ENCODE measurements at regions not wholly inside any gene's neighbourhood (a gene's known extent, or its start where the extent isn't known, plus 50 kb on each side); places are given as distances from the start of the nearest gene placed in this dataset.

DNA sequence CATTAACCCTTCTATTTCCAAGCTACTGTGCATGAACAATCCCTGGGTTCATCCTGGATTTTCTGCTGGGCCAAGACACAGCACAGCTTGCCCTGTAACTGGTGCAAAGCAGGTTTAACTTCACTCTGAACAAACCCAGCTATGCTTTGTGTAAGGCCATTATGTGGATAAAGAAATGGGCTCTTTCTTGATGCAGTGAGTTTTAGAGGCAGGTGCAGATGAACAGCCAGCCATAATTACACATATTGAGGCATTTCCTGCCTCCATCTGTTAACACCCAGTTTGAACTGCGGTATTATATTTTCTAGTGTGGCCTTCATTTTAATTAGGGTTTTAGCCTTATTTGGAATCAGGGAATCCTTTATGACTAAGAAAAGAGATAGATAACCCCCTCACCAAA lies 68.7 kb upstream of the ARX start:
- Mint-ChIP-seq H3K27ac (no peak overlapping the region), H3K4me1 (no peaks in the 10 kb centered on the region), H3K27me3 (no peaks in the 10 kb centered on the region), H3K36me3 (no peaks in the 10 kb centered on the region), H3K4me3 (no peak overlapping the region), H3K9me3 (peaks cover 1 to 16% (median 3%) of the 10 kb centered on the region in 7 donors)
- no peak for DNase-seq
- ATAC-seq (ENCODE audit: low read depth in 2 of 2) = no peak

DNA sequence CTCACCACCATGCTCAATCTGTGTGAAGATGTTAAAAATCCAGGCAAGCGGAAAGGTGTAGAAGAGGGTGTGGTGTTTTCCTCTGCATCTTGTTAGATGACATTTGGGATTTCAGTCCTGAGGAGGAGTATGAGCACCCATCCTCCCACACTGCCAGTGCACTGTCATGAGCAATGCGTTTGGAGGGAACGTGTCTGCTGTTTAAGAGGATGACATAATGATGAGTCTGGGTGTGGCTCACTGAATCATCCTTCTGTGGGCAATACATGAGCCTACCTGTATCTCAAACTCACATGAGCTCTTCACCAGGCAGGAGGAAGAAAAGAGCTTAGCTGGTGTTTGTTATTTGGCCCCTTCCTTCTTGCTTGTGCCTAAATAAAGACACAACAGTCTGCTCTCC lies 67.9 kb upstream of the ARX start:
- no peaks in the 10 kb centered on the region for H3K4me1 Mint-ChIP-seq
- no peaks in the 10 kb centered on the region for H3K27me3 Mint-ChIP-seq
- H3K27ac Mint-ChIP-seq = no peak overlapping the region
- no peak overlapping the region for H3K4me3 Mint-ChIP-seq
- H3K9me3 Mint-ChIP-seq = peaks cover 0 to 8% (median 2%) of the 10 kb centered on the region in 7 donors
- no peaks in the 10 kb centered on the region for H3K36me3 Mint-ChIP-seq
- no peak for DNase-seq
- ATAC-seq (ENCODE audit: low read depth in 2 of 2) = no peak

DNA sequence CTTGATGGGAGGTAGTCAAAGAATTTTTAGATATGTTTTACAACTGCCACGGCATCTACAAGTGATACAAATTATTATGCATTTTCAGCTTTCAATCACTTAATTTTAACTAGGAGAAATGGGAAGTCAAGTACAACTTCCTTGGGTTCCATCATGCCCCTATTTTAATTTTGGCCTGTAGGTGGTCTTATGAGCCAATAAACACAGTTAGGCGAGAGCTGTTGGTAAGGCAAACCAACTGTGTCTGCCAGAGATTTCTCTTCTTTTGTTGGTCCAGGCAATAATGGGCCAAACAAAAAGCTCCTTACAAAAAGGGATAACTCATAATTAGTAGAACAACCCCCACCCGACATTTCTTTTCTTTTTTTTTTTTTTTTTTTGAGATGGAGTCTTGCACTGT lies 63.3 kb upstream of the ARX start:
- H3K36me3 Mint-ChIP-seq = no peaks in the 10 kb centered on the region
- peaks cover 0 to 19% (median 4%) of the 10 kb centered on the region in 3 donors for H3K27me3 Mint-ChIP-seq
- no peaks in the 10 kb centered on the region for H3K4me1 Mint-ChIP-seq
- no peak overlapping the region for H3K4me3 Mint-ChIP-seq
- no peak overlapping the region for H3K27ac Mint-ChIP-seq
- ATAC-seq (ENCODE audit: low read depth in 2 of 2) = no peak
- H3K9me3 Mint-ChIP-seq = peaks cover 0 to 3% (median 0%) of the 10 kb centered on the region in 7 donors
- no peak for DNase-seq

DNA sequence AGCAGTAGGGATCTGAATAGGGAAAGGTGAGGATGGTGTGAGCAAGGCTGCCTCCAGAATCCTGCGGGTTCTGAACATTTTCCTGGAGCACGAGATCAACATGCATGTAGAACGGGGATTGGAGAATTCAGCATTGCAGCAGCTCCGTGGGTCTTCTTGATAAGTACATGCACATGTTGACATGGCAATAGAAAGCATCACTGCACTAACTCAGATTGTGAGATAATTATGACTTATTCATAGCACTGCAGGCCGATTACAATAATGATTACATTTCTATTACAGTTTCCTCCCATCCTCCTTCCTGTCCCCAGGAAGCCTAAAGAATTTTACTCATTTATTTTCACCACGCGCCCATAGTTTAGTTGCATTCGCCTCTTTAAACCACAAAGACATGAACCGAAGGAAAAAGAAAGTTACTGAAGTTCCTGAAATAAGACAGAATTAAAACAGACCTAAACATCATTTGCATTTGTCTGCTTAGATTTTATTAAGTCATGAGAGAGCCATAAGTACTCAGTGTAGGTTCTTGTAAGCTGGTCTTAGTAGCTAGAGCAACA lies 61.3 kb upstream of the ARX start:
- H3K4me3 Mint-ChIP-seq = no peak overlapping the region
- H3K9me3 Mint-ChIP-seq = peaks cover 0 to 5% (median 0%) of the 10 kb centered on the region in 7 donors
- H3K4me1 Mint-ChIP-seq = no peaks in the 10 kb centered on the region
- peaks cover 0 to 19% (median 4%) of the 10 kb centered on the region in 3 donors for H3K27me3 Mint-ChIP-seq
- DNase-seq = no peak
- no peak overlapping the region for H3K27ac Mint-ChIP-seq
- no peaks in the 10 kb centered on the region for H3K36me3 Mint-ChIP-seq
- no peak for ATAC-seq (ENCODE audit: low read depth in 2 of 2)

DNA sequence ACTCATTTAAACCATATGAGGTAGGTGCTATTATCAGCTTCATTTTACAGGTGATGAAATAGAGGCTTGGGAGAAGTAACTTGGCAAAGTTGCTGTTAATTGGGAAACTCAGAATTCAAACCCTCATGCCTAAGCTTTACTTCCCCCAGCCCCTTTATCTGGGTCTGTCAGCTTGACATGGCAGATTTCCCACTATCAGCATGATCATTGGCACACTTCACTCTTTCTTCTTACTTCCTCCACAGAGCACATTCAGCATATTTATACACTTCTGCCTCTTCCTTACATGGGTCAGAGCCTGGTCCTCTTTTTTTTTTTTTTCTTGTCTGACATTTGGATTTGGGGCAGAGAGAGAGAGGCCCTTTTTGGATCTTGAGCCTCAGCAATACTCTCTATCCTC lies 56.5 kb upstream of the ARX start:
- Mint-ChIP-seq H3K36me3 (peaks cover 0 to 7% of the 10 kb centered on the region in 2 donors), H3K9me3 (peaks cover 0 to 13% (median 4%) of the 10 kb centered on the region in 7 donors), H3K27me3 (peaks cover 0 to 11% (median 4%) of the 10 kb centered on the region in 3 donors)

DNA sequence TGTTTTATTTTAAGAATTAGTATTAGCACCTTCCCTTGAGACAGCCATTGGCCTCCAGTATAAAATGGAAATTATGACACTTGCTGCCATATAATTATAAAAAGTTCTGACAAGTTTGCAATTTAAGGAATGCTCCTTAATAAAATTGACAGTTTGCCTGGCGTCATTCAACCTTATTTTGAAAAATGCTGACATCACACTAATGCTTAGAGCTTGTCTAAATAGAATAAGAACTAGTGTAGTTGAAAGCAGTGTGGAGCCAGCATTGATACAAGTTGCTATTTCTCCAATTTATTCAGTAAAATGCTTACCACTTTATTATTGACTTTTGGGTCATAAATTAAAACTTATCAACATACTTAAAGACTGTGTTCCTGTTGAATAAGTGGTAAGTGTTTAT lies 54.3 kb upstream of the ARX start:
- Mint-ChIP-seq H3K9me3 (peaks cover 0 to 21% (median 4%) of the 10 kb centered on the region in 7 donors), H3K27me3 (no peaks in the 10 kb centered on the region), H3K4me3 (no peak overlapping the region), H3K27ac (no peak overlapping the region), H3K36me3 (peaks cover 0 to 7% of the 10 kb centered on the region in 2 donors), H3K4me1 (no peaks in the 10 kb centered on the region)
- ATAC-seq (ENCODE audit: low read depth in 2 of 2) = no peak
- no peak for DNase-seq

More for the DNA sequence above, 56.5 kb upstream of the ARX start:
- ATAC-seq (ENCODE audit: low read depth in 2 of 2) = no peak
- DNase-seq = no peak
- no peaks in the 10 kb centered on the region for H3K4me1 Mint-ChIP-seq
- no peak overlapping the region for H3K4me3 Mint-ChIP-seq
- H3K27ac Mint-ChIP-seq = no peak overlapping the region

DNA sequence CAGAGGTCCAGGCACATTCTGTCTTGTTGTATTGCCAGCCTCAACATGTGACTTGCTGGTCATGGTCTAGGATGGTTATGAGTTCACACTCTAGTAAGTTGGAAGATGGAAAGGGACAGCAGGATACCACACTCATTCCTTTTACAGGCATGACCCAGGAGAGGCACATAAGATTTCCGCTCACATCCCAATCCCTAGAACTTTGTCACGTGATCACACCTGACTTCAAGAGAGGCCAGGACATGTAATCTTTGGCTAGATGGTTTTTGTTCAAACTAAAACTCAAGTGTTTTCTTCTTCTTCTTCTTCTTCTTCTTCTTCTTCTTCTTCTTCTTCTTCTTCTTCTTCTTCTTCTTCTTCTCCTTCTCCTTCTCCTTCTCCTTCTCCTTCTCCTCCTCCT lies 53.4 kb upstream of the ARX start:
- no peaks in the 10 kb centered on the region for H3K27me3 Mint-ChIP-seq
- peaks cover 0 to 7% of the 10 kb centered on the region in 2 donors for H3K36me3 Mint-ChIP-seq
- H3K4me3 Mint-ChIP-seq = no peak overlapping the region

DNA sequence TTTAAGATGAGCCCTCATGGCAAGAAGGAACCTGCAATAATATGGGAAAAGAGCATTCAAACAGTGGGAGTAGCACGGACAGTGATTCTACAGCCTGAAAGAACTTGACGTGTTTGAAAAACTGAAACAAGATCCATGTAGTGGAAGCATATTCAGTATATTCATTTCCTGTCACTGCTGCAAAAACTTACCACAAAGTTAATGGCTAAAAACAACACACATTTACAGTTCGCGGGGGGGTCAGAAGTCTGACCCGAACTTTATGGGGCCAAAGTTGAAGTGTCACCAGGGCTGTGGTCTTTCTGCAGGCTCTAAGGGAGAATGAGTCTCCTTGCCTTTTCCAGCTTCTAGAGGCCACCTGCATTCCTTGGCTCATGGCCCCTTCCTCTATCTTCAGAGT lies 52.6 kb upstream of the ARX start:
- H3K27ac Mint-ChIP-seq = no peak overlapping the region
- H3K27me3 Mint-ChIP-seq = no peaks in the 10 kb centered on the region
- H3K4me1 Mint-ChIP-seq = no peaks in the 10 kb centered on the region
- peaks cover 0 to 21% (median 4%) of the 10 kb centered on the region in 7 donors for H3K9me3 Mint-ChIP-seq
- no peak overlapping the region for H3K4me3 Mint-ChIP-seq
- ATAC-seq (ENCODE audit: low read depth in 2 of 2) = no peak
- no peak for DNase-seq
- H3K36me3 Mint-ChIP-seq = peaks cover 0 to 7% of the 10 kb centered on the region in 2 donors

More for the DNA sequence above, 53.4 kb upstream of the ARX start:
- H3K27ac Mint-ChIP-seq = no peak overlapping the region
- ATAC-seq (ENCODE audit: low read depth in 2 of 2) (no peak), DNase-seq (no peak)
- peaks cover 0 to 21% (median 4%) of the 10 kb centered on the region in 7 donors for H3K9me3 Mint-ChIP-seq
- H3K4me1 Mint-ChIP-seq = no peaks in the 10 kb centered on the region

DNA sequence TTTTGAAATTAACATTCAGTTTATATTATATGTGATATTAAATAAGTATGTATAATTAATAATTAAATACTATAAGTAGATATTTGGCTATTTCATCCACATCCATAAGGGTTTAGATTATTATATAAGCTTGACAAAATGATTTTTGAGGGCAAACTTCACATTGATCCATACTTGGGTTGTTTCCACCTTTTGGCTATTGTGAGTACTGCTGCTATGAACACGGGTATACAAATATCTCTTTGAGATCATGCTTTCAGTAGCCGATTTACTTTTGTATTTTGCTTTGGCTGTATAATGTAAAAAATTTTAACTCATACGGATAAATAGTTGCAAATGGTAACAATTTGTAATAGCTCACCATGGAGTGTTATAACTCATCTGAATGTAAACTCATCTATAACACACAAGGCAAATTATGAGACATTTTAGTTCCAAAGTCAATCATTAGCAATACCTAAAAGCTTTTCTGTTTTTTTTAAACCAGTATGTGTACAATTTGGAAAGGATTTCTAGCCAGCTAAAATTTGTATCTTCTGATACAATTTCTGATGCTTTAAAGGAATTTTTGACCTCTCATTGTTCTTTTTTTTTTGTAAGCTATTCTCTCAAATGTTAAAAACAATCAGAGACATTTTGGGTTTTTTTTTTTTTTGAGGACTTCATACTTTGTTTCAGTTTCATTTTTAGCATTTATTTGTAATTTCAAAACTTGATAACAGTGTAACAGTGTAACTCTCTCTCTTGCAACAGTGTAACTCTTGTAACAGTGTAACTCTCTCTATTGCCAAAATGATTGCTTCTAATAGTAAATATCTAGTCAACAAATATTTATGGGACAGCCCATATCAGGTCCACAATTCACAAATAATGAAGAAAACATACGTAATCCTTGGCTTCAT lies 51.8 kb upstream of the ARX start:
- Mint-ChIP-seq H3K4me3 (no peak overlapping the region), H3K27ac (no peak overlapping the region), H3K36me3 (peaks cover 0 to 7% of the 10 kb centered on the region in 2 donors), H3K27me3 (no peaks in the 10 kb centered on the region), H3K9me3 (peaks cover 0 to 21% (median 4%) of the 10 kb centered on the region in 7 donors), H3K4me1 (no peaks in the 10 kb centered on the region)
- DNase-seq (no peak), ATAC-seq (ENCODE audit: low read depth in 2 of 2) (no peak)

DNA sequence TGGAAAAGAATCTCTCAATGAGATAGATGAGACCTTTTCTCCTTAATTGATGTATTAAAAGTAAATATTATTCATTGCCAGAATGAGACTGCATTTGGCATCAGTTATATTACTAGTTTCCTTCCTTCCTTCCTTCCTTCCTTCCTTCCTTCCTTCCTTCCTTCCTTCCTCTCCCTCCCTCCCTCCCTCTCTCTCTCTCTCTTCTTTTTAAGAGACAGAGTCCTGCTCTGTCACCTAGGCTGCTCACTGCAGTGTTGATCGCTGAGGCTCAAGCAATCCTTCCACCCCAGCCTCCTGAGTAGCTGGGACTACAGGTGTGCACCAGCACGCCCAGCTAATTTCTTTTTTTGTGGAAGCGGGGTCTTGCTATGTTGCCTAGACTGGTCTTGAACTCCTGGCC lies 50.4 kb upstream of the ARX start:
- peaks cover 0 to 15% (median 3%) of the 10 kb centered on the region in 7 donors for H3K9me3 Mint-ChIP-seq
- no peak overlapping the region for H3K27ac Mint-ChIP-seq
- no peak for ATAC-seq (ENCODE audit: low read depth in 2 of 2)
- no peaks in the 10 kb centered on the region for H3K27me3 Mint-ChIP-seq
- no peaks in the 10 kb centered on the region for H3K4me1 Mint-ChIP-seq
- peaks cover 0 to 7% of the 10 kb centered on the region in 2 donors for H3K36me3 Mint-ChIP-seq
- no peak overlapping the region for H3K4me3 Mint-ChIP-seq
- no peak for DNase-seq
